ENCODE measurements at regions not wholly inside any gene's neighbourhood (a gene's known extent, or its start where the extent isn't known, plus 50 kb on each side); places are given as distances from the start of the nearest gene placed in this dataset.

- TF ChIP-seq CTCF (IDR thresholded peaks at IDR 0.05; ENCODE audit: insufficient read depth, low read depth, low read length) (no peak), EZH2 (IDR thresholded peaks at IDR 0.05; ENCODE audit: insufficient read depth, low read length) (no peak)
Observed at GRCh38 chr3:31240874-31241273, 291.9 kb upstream of the STT3B start.
